ENCODE measurements at regions not wholly inside any gene's neighbourhood (a gene's known extent, or its start where the extent isn't known, plus 50 kb on each side); places are given as distances from the start of the nearest gene placed in this dataset.

DNA sequence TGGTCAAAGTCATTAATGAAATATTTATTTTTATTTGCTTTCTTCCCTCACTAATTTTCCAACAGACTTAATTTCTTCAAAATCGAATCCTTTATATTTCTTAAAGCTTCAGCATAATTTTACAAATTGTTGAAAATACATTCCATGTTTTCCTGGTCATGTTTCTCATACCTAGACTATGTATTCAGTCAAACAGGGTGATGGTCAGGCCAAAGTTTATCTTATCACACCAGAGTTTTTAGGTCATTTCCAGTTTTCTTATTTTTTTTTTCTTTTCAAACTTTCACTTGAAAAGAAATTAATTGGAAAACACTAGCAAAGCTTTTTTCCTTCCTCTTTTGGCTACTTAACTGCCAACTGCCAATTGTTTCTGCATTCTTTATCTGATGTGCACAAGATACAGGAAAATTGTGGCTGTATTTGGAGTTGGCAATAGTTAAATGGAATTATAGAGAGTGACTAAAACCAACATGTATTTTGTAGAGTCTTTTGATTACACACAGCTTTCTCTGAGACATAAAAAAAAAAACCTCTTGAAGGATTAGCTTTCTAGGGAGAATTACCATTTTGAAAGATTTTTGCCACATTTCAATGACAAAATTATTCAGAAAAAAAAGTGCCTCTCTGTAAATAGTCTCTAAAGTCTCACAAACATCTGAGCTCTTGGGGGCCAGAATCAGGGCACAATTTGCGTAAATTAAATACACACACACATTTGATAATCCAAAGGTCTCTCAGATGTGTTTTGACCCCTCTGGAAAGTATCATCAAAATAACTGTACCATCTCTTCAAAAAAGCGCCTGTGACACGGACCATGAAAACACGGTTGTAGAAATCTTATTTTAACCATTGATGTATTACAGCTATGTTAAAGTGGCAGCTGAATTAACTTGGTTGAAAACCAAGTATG, 603.2 kb upstream of the KCNMB2 start:
- no peak for DNase-seq (ENCODE audit: low read depth in 2 of 2)

DNA sequence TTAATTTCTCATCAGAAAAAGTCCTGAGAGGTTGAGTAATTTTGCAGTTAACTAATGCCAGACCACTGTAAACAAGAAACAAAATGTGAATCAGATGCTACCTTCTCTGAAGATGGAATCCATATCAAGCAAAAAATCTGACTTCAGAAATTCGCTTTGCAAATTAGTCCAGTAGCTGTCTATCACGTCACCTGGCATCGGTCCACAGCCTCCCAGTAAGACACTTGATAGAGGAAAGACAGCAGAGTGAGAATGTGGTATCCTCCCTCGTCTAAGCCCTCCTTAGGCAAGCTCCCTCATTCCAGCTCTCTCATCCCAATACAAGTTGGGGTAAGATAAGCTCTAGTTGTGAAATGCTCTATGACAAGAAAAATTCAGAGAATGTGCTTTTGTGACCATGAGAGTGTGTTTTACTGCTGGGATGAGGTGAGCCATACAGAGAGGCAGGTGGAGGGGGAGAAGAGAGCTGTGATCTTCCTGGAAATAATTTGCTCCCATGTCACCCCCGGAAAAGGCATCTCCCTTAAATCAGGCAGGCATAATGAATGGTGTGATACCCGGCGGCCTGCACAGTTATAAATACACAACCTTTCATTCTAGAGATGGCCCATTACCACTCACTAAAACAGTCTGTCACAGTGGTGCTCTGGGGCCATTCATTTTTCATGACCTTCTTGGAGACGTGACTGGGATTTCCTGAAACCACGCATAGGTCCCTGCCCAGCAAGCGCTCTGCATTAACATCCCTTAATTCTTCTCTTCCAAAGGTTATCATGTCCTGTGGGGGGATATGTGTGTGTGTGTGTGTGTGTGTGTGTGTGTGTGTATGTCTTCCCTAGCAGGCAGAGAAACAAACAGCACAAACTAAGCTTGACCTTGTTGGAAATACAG, 602.0 kb upstream of the KCNMB2 start:
- no peak for DNase-seq (ENCODE audit: low read depth in 2 of 2)

DNA sequence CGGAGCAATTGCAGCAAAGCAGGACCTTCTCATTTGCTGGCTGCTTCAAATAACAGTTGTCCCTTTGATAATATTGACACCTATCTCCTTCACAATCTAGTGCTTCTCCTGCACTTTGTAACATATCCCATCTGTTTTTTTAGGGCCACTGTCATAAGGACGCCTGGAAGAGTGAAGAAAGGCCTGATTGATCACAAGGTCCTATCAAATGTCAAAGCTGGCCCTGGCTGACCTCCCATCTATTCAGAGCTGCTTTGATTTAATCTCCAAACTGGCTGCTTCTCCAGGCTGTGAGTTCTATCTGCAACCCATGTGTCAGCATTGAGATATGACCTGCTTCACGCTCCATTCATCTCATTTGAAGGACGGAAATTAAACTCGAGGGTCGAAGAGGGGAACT, 601.2 kb upstream of the KCNMB2 start:
- no peak for DNase-seq (ENCODE audit: low read depth in 2 of 2)

DNA sequence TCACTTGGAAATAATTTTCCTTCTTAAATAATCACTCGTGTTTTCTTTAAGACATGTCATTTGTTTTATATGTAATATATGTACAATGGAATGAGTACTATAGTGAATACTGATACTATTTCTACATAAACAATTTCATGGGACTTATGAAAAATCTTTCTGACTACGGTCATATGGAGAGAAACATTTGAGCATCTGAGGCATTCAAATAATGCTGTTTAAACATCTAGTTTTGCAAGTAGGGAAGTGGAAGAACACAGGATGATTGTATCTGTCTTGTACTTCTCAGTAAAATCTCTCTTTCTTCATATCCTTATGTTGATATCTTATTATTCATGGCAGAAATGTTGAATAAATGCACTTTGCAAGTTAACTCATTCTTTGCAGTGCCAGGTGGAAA, 599.5 kb upstream of the KCNMB2 start:
- no peak for DNase-seq (ENCODE audit: low read depth in 2 of 2)

DNA sequence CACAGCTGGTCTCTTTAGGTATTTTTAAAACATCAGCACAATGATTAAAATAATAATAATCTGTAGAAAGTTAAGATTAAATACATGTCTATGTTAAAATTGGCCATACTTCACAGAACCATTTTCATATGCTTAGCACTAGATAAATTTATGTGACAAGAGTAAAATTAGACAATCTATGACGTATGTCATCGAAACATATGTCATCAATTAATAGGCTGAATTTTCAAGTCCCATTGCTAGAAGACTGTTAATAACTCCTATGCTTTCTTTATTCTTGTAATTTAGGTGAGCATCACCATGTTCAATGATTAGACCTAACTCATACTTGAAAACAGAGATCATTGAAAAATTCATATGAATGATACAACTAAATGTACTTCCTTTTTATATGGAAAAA, 593.3 kb upstream of the KCNMB2 start:
- no peak for DNase-seq (ENCODE audit: low read depth in 2 of 2)

DNA sequence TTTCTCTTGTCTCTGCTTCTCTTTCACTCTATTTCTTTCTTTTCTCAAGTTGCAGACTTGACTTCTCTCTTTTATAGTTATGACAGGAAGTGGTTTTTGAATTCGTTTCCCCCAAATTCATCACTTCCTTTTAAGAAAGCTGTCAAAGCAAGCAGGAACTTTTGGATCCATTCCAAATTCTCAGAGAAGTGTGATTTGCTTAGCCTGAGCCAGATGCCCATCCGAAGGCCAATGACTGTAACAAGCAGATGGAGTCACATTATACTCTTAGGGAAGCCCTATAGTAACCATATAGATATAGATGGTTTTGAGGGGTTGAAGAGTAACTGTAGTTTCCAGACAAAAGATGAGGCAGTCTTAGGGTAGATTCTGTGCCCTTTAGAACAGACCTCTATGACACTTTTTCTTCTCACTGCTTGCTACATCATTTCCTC, 592.0 kb upstream of the KCNMB2 start:
- no peak for DNase-seq (ENCODE audit: low read depth in 2 of 2)

DNA sequence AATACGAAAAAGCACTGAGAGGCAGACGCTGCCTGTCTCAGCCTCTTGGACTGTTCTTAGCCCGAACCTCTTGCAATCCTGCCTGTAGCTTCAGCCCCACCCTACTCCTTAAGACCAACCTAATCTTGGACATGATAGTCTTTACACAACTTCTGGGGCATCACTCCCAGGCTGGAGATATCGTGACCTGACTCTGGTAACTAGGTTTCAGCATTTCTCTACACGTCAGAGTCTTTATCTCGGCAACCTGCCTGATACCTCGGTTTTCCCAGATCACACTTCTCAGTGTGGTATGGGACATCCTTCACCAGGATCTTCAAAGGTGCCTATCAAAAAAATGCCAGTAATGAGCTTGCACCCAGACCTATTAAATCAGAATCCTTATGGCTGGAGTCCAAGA, 590.2 kb upstream of the KCNMB2 start:
- DNase-seq (ENCODE audit: low read depth in 2 of 2) = no peak

DNA sequence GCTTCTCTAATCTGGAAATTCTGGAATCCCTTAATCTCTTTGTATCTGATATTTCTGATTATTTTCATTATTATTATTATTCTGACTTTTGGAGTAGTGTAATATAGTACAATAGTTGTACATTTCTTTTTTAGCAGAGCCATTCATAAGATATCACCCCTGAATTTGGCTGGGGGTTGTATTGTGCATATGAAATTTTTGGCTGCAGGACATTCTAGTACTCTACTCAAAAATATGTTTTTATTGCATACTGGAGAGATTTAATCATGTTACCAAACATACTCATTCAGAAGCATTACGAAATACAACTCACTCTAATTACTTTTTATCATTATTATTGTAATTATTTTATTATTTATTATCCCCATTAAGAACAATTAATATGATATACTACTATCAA, 589.7 kb upstream of the KCNMB2 start:
- no peak for DNase-seq (ENCODE audit: low read depth in 2 of 2)

DNA sequence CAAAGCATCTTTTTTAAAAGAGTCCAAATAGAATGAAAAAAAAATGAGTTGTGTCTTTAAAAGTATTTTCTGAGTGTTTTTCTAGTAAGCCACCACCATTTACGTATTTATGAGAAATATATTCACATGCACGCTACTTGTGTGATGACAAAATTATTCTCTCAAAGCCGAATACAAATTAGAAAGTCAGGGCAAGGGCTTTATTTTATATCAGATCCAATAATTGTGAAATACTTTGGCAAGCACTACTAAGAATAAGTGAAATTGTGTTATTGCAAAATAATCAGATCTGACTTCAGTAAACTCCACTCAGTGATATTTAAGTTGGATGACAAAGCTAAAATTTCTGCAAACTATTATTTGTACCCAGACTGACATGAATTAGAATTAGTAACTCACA, 589.3 kb upstream of the KCNMB2 start:
- no peak for DNase-seq (ENCODE audit: low read depth in 2 of 2)

DNA sequence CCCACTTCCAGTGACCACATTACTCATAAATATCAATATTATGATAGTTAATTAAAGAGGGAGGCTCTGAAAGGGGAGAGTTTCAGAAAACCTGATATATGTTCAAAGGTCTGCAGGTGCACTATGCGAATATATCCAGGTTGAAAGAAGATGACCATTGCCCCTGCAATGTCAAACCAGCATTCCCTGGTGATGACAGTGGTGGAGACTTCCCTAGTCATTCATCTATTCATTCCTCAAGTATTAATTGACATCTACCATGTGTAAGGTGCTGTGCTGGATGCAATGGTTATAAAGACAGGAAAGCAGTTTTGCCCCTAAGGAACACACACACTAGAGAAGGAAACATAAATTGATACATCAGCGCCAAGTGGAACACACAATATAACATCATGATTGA, 588.3 kb upstream of the KCNMB2 start:
- no peak for DNase-seq (ENCODE audit: low read depth in 2 of 2)

DNA sequence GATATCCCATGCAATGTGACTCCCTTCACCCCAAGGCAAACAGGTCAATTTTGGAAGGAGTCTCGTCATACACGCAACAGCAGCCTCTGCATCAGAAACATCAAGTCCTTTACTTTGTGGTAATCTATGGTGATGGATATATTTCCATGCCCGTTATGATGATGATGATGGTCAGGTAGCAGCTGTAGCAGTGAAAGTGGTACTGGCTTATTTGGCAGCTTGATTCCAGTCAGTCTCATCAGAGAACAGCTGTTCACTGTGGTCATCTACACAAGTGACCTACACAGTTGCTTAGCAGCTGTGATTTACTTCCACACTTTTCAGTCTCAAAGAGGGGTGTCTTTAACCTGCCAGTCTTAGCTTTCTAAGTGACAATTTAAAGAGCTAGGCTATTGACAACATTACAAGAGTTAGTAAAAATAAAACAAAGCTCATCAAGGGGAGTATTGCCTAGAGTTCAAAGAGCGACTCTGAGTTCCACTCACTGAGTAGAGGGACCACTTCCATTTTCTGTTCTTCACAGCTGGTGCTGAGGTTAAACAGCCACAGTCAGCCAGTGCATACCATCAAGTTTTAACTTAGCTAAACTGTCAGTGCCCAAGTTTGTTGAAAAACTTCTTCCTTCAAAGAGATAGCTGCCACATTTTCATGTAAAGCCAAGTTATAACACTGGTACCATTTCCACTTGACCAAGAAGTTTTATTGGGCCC, 587.4 kb upstream of the KCNMB2 start:
- no peak for DNase-seq (ENCODE audit: low read depth in 2 of 2)

DNA sequence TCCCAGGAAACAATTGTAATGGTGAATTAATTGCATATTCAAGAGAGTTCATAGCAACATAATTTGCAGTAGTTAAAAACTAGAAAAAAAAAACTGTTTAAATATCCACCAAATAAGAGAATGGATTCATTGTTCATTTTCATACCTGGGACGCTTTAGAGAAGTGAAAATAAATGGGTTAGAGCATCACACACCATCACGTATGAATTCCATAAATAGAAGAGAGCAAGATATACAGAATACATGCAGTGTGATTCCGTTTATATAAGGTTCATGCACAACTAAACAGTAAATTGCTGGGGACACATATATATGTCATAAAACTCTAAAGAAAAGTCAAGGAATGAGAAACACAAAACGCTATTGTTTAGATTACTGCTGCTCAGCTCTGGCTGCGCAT, 577.0 kb upstream of the KCNMB2 start:
- DNase-seq (ENCODE audit: low read depth in 2 of 2) = no peak

DNA sequence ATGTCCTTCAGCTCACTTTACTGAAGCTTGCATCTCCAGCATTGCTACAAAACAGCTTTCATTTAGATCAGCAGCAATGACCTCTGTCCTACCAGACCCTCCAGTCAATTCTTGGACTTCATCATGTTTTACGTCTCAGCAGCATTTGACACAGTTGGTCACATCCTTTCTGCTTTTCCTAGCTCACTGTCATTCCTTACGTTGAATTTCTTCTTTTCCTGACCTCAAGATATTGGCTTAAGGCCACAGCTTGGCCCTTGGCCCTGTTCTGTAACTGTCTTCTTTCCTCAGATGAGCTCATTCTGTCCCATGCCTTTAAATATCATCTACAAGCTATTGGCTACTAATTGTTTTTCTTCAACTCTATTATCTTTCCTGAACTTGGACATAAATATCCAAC, 576.2 kb upstream of the KCNMB2 start:
- DNase-seq (ENCODE audit: low read depth in 2 of 2) = no peak

DNA sequence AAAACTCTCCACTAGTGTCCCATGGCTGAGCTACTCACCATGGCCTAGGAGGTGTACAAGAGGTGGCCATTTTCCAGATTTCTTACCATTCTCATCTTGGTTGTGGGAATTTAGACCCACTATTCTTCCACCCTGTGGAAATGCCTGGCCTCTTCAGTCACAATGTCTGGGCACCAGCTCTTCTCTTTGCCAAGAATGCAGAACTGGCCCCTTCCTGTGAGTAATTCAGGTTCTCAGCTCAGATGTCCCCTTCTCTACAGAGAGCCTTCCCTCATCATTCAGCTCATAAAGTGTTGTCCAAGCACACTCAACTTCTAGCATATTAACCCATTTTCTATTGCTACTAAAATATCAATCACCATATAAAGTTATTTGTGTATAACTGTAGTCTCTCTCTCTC, 575.5 kb upstream of the KCNMB2 start:
- no peak for DNase-seq (ENCODE audit: low read depth in 2 of 2)

DNA sequence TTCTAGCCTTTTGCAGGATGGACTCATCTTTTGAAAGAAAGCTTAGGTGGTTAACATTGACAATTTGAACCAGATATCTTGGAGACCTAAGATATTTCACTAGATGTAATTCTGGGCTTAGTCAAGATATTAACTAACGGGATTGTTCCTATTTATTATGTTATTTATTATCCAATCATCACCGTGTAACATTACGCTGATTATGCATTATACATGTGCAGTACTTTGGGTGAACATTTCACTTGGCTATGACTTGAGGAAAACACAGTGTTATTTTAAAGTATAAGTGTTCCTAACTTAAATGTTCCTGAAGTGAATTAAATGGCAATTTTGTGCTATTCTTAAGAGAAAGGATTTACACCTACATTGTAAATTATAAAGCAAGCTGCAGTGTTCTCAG, 574.5 kb upstream of the KCNMB2 start:
- no peak for DNase-seq (ENCODE audit: low read depth in 2 of 2)

DNA sequence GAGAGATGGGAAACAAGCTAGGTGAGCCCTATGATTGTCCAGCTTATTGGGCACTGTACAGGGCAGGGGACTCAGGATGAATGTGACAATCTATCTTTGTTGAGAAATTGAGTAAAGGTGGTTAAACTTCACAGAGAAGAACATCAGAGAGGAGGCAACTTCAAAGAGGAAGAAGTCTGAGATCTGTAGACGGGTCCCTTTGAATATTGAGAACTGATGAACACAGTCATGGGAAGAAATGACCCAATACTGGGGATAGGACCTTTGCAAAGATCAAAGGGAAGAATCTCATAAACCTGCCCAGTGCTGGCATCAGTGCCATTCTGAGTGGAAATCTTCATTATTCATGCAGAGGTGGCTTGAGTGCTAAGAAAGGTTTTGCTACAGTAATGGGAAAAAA, 569.7 kb upstream of the KCNMB2 start:
- no peak for DNase-seq (ENCODE audit: low read depth in 2 of 2)

DNA sequence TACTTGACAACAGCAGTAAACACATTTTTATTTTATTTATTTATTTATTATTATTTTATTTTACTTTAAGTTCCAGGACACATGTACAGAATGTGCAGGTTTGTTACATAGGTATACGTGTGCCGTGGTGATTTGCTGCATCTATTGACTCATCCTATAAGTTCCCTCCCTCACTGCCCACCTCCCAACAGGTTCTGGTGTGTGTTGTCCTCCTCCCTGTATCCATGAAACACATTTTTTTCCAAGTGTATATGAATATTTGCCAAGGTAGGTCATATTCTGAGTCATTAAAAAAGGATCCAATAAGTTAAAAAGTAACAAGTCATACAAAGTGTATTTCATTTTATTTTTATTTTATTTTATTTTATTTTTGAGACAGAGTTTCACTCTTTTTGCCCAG, 567.3 kb upstream of the KCNMB2 start:
- DNase-seq (ENCODE audit: low read depth in 2 of 2) = no peak

DNA sequence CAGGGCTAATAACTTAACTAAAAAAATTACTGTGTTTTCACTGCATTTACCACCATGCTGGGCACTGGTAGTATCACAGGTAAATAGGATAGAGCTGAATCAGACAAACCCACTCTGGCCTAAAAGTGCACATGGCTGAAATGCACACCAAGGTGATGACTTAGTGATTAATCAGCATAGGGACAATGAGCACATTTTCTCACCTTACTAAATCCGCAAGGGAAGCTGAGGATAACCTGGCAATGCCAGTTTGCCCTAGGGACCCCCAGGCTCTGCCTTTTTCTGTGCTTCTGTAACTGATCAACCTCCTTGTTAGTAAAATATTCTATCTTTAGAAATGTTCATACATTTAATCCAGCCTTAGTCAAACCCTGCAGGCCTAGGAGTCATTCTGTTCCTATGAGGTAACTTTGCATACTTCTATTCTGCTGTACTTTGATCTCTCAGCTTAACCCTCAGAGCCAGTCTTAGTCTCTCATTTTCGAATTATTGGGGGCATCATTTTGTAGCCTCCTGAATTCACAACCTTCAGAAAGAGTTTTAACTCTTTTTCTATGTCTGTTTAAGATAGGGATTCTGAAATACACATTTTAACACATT, 562.9 kb upstream of the KCNMB2 start:
- DNase-seq (ENCODE audit: low read depth in 2 of 2) = no peak

DNA sequence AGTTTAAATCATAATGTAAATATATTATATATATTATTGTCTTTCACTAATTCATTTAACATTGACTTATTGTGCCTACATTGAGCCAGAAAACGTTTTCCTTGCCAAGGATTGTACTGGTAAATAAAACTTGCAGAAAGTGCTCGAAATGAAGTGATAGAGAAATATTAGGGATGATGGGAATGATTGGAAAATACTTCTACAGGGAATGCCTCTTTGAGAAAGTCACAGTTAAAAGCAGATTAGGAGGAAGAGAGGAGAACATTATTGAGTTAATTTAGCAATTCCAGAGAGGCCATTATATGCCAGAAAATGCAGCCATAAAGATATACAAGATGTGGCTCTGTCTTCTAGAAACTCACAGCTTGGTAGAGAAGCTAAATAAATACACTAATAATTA, 560.0 kb upstream of the KCNMB2 start:
- no peak for DNase-seq (ENCODE audit: low read depth in 2 of 2)

DNA sequence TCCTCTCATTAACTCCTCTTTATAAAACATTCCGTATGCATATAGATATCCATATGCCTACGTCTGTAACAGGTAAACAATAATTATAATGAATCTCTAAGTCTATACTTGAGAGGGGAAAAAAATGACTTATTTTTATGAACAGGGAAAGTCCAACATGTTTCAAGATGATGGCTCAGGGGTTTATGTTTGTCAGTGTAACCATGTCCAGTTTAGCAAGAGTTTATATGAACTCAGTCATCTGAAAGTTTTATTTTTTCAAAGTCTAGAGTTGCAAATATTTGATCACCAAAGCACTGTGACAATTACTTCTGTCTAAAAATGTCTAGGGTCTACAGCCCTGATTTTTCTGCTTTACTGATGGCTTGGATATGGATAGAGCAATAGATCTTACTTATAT, 559.4 kb upstream of the KCNMB2 start:
- DNase-seq (ENCODE audit: low read depth in 2 of 2) = no peak

DNA sequence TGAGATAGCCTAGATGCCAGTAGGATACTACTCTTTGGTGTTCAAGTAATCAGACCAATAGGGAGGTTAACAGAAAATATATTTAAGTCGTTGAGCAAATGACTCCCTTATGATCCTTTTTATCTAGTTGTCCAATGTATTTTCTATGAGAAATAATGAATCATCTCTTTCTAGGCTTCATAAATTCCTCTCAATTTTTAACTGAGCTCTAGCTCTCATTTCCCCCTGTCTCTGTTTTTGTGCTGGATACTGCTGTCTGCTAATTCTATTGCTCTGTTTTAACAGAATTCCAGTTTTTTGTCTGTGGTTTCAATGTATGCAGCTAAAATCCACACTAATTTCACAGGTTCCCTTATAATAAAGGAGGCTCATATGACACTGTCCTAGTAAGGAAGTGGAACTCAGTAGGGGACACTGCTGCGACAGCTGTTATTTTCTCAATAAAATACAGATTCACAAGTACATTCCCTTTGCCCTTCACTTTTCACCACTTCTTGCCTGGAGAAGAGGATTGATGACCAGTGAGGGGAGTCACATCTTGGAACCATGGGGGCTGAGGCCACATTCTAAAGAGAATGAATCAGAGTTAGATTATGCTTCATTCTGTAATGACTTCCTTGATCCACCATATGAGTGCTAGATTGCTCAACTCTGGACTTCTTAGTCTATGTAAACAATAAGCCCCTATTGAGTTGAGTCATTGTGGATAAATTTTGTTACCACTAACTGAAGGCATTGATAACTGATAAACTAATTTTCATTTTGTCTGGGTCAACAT, 558.7 kb upstream of the KCNMB2 start:
- DNase-seq (ENCODE audit: low read depth in 2 of 2) = no peak

Measured in stimulated activated CD8-positive, alpha-beta memory T cell treated with anti-CD3 and anti-CD28 coated beads, Interleukin-2, amount 100 ng/mL, for 48 hours (primary cell).